HG02678 (cell line): ENCODE measurements at regions not wholly inside any gene's neighbourhood (a gene's known extent, or its start where the extent isn't known, plus 50 kb on each side); places are given as distances from the start of the nearest gene placed in this dataset.
"Not testable (repeated sequence)": the region's sequence is repeated elsewhere in the genome, so short reads cannot be mapped to it uniquely, and the experiment has no call there.

ENCODE experiments used
- ATAC-seq: cut with Tn5 transposase; IDR thresholded peaks from one replicate; pipeline ENCODE4 v1.9.1; 2021; ENCODE audit warnings: mild to moderate bottlenecking, moderate library complexity; ENCODE audit not compliant: unreplicated experiment

DNA sequence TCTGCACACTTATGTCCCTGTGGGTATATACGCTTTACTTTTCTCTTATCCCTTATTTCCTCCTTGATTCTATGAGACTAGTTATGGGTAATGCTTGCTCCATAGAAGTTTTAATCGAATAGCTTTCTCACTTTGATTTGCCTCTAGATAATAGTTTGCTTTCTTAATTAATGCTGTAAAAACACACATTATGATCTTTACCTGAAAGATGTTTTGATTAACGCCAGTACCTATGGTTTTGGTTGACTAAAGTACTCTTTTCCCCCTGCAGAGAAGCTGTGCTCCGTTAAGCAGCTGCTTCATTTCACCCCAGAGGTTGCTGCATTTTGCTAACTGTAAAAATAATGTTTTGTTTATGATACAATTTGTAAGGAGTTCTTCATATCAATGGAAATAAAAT is 362.3 kb downstream of the FLRT2 start:
- ATAC-seq: no peak

DNA sequence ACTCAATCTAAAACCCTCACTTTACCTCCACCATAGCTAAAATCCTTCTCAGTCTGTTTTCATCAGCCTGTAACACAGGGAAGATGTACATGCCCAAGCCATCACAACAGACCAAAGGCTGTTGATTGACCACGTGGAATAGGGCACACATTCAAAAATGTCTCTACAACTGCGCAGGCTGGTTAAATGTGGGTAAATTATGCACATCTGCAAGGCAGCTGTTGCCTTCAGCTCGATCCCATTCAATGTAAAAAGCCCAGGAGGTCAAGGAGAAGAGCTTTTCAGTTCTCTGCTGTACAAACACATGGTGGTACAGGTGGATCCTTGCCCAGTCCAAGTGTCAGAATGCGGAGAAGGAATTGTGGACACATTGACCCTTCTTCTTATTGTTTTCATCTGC is 354.0 kb downstream of the FLRT2 start:
- ATAC-seq: no peak

DNA sequence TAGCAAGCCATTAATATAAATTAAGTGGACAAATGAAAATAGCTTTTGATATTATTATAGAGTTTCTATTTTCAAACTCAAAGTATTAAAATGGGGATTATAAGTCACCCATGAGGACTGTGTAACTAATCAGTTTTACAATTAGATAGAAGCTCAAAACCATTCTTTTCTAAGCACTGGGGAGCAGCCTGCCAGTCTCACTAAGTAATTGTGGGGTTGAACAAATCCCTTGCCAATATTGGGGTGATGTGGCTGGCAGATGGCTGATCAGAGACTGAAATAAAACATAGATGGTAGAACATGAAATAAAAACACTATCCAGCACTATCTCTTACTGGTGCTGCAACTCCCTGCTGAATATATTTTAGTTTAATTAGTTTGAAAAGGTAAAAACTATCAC is 353.2 kb downstream of the FLRT2 start:
- no peak for ATAC-seq

DNA sequence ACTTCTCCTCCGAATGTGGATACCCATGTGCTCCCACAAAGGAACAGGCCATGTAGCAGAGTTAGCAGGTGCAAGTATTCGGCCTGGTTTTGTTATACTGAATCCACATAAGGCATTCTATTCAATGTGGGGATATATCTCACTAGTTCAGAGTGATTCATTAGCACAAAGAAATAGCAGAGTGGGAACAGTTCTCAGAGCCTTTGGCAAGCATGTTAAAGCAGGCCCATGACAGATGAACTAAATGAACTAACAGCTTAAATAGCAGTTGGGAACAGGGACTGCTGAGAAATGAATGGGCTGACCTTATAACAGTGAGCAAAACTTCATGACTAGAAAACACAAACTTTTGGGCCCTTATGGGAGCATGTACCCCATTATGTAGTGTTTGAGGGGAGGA is 352.0 kb downstream of the FLRT2 start:
- ATAC-seq: no peak

DNA sequence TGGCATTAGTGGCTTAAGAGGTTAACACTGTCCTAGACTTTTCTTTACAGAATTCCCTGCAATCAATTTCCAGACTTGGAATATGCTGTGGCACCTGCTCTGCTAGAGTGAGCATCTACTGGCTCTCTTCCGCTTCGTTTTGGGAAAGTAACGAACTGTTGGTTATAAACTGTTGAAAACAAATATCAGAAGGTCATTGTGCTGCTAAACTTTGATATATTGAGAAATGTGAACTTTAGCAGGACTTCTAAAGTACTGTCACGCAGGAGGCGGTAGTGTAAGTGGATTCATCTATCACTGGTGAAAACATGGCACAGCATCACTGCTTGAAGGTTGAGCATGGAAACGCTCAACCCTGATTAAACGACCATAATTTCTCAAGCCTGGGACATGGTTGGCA is 348.9 kb downstream of the FLRT2 start:
- no peak for ATAC-seq

DNA sequence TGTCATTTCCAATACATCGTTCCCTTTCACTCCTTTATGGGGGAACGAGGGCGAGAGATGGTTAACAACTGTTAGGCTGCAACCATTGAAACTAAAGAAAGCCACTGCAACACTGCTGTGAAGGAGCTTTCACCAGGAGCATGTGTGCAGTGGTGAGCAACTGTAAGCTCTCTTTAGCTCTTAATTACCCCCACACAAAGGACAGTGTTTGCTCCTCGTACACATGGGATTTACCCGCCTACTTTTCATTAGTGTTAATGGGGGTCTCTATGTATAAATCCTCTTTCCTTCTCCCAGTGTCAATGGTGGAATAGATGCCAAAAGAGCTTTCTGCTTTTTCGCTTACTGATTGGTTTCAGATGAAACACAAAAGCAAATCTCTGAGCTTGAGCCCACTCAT is 343.1 kb downstream of the FLRT2 start:
- no peak for ATAC-seq

DNA sequence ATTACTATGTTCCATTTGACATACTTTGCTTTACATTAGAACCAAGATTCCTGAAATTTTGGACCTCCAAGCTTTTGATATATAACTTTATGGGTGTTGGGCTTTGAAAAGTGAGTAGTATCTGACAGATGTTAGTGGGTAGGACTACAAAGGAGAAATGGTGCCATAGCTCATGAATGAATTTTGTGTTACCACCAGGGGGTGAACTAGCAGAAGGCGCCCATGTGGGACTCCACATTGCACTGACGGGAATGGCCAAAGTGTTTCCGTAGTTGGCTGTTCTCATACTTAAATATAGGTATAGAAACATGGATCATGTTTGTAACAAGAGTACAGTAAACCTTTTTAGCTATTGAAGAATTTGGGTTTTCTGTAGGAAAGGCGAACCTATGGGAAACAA is 337.5 kb downstream of the FLRT2 start:
- ATAC-seq: no peak

DNA sequence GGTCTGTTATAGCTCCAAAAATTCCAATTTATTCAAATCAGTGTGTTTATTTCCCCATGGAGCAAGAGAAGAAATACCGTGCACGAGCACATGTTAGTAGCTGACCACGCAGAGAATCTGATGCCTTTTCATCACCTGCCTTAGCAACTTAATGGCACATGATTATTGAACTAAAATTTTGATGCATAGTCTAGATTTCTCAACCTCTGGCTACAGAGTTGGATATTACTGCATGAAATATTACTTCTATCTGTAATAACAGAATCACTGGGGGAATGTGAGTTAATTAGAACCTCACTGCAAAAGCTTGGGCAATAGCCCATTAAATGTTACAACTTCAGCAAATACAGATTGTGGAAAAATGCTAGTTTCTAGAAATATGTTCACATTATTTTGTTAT is 335.8 kb downstream of the FLRT2 start:
- no peak for ATAC-seq

DNA sequence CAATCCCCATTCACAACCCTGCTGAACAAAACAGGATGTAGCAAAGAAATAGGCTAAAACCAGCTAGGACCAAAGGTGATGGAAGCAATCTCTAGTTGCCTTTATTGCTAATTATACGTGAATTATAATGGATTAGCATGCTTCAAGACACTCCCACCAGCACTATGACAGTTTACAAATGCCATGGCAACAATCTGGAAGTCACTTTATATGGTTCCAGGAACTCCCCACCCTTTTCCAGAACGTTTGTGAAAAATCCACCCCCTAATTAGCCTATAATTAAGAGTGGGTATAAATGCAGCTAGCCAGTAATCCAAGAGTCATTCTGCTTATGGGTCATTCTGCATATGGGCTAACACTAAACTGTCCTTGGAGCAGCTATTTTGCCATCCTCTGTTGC is 328.7 kb downstream of the FLRT2 start:
- no peak for ATAC-seq

DNA sequence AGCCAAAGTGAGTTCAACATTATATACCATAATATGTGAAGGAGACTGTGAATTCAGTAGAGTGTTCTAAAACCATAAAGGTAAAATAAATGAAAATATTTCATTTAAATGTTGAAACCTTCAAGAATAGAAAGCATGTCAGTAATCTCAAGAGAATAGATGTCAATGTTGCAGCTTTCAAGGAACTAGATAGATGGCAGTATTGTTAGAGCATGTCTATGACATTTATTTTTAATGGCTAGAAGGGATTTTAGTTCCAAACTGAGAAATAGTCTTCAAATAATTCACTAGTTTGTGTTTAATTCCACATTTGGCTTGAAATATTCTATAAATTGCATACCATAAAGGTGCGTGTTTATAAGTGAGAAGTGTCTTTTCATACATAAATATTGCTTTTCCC is 326.5 kb downstream of the FLRT2 start:
- no peak for ATAC-seq

DNA sequence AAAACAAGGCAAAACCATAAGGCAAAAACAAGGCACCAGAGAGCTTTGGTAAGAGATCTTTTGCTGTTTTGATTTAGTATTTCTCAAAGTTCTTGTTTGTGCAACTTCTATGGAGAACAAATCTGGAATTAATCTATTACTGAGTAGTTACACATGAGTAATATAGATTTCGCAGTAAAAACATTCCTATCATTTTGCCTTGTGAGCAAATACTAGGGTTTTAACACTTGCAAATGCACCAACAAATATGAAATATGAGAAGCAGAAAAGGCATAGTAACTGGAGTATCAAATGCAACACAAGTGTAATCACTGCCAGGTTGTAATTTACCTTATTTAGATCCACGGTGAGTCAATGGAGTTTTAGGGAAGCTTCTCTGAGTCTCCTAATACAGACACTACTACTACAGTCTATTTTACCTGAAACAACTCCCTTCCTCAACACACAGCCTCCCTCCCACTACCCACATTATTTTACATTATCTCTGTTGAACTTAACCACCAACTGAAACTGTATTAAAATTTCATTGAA is 324.1 kb downstream of the FLRT2 start:
- no peak for ATAC-seq

DNA sequence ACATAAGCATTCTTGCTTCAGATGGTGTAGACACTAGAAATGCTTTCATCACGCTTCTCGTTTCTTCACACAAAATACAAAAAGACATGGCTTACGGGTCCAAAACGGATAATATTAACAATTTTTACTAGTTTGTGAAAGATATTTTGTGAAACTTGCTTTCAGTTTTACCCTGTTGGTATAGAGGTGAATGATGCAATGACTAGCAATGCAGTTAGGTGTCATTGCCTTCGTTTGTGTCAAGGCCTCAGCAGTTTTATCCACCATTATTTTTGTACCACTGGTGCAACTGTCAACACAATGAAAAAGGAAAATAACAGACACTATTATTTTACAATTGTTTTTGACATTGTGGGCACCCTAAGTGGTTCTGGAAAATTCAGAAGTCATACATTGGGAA is 323.0 kb downstream of the FLRT2 start:
- ATAC-seq: no peak

DNA sequence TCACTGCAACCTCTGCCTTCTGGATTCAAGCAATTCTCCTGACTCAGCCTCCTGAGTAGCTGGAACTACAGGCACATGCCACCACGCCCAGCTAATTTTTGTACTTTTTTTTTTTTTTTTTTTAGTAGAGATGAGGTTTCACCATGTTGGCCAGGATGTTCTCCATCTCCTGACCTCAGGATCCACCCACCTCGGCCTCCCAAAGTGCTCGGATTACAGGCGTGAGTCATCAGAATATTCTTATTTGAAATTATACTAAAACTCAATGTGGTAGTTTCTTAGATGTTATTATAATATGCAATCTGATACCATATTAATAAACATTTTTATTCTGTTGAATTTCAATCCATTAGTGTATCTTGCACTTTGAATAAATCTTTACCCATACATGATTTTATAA is 322.2 kb downstream of the FLRT2 start:
- not testable (repeated sequence) for ATAC-seq

DNA sequence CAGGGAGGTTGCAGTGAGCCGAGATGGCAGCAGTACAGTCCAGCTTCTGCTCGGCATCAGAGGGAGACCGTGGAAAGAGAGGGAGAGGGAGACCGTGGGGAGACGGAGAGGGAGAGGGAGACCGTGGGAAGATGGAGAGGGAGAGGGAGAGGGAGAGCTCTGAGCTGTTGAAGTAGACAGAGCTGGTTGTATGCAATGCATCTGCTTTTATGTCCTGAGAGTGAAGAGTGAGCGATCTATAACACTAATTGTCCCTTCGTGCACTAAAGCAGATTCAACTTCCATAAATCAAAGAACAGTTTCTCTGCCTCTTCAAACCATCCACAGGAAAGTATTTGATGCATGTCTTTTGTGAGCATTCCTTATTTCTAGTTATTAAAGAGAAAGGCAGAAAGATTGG is 300.6 kb downstream of the FLRT2 start:
- ATAC-seq: not testable (repeated sequence)

DNA sequence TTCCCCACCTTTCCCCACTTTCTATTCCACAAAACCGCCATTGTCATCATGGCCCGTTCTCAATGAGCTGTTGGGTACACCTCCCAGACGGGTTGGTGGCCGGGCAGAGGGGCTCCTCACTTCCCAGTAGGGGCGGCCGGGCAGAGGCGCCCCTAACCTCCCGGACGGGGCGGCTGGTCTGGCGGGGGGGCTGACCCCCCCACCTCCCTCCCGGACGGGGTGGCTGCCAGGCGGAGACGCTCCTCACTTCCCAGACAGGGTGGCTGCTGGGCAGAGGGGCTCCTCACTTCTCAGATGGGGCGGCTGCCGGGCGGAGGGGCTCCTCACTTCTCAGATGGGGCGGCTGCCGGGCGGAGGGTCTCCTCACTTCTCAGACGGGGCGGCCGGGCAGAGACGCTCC is 299.7 kb downstream of the FLRT2 start:
- ATAC-seq: not testable (repeated sequence)

DNA sequence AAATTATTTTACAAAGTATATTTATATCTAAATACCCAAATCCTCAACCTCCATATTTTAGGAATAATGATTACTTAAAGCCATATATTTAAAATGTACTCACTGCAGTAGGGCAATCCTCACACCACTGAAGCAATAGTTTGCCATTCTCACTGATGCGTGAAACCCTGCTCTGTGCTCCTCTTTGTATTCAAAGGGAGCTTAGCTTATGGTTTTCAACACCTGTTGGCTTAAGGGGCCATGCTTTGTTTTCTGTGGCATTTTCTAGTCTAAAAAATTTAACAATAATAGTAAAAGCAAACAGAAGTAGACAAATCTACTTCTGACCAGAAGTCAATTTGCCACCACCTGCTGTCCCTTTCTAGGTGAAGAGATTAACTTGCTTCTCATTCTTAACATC is 294.6 kb downstream of the FLRT2 start:
- no peak for ATAC-seq

DNA sequence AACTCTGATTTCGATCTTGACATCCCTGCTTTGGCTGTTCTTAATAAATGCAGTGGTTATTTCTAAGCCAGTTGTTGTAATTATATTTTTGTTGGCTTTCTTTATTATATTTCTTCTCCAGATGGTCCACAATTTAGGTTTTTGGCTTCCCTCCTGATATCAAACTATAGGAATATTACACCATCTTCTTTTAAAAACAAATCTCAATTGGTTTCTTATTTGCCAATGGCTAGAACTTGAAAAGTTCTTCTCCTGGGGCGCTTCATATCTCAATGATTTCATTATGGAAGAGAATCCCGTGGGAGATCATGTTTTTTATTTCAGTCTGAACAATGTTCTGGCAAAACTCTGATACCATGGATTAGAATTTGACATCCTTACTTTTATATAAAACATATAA is 292.3 kb downstream of the FLRT2 start:
- ATAC-seq: no peak

DNA sequence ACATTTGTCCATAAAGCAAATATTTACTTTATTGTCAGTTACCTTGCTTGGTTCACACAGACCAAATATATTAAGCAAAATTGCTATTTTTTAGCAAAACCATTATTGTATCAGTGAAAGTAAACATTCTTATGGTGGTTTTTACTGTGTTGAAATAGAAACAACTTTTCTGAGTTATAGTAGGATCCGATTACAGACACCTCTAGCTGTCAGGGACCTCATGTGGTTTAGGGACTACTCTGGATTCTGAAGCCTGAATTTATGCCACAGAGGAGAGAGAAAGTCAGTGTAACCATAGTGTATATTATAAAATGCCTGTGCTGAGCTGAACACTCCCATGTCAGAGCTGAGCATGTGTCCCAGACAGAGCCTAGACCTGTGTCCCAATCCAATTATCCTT is 287.5 kb downstream of the FLRT2 start:
- ATAC-seq: no peak

DNA sequence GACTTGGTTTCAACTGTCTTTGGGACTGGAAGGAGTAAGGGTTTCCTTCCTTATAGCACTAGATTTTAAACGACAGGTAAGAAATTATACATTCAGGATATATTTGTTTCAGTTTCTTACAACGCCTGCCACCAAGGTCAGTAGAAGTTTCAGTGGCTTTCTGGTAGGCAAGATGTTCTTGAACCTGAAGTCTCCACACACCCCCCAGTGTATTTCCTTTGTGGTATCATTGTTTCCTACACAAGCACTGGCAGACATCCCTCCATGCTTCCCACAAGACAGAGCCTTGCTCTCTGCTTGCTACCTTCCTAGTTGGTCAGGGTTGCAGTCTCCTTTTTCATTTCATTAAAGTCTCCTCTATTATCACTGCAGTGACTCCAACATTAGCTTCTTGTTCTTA is 283.1 kb downstream of the FLRT2 start:
- no peak for ATAC-seq

DNA sequence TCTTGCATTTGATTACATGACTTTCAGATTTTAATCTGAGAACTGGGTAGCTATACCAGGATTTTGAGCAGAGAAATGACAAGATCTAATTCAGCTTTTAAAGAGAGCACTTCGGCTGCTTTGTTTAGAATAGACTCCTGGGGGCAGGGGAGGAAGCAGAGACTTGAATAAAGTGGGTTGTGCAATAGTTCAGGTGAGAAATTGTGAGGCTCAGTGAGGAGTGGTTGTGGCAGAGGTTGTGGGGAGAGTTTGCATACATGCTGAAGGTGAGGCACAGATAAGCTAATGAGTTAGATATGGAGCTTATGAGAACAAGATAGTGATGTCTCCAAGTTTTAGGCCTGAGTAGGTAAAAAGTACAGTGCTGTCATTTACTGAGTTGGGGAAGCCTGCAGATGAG is 281.4 kb downstream of the FLRT2 start:
- no peak for ATAC-seq

DNA sequence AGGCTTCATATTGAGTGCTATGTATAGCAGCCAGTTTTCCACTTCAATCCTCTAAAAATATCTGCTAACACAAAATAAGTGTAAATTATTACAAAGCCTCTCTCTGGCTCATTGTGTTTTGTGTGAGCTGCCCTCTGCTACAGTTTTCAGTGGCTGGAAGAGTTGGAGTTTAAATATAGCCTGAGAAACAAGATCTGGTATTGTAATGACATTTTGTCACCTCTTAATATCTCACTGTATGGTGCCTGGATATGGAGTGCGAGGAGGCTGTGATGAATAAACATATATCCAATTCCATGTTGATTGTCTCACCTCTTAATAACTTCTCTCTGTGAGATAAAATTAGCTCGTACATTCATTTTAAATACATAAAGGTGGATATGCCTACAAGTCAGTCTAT is 269.7 kb downstream of the FLRT2 start:
- no peak for ATAC-seq

DNA sequence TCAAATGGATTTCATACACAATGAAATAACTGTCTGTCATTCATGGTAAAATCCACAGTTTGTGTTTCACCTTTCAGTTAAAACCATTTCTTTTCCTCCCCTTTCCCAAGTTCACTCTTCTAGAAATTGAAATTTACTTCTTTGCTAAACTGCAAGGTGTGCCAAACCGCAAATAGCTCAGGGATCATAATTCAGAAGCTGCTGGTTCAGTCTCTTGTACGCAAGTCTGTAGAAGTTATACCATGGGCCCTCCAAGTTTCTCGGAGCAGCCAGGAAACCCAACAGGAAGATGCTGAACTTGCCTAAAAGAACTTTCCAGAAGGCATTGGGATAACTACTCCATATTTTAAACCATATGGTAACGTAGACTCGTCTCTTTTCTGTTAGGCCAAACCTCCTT is 268.9 kb downstream of the FLRT2 start:
- no peak for ATAC-seq

DNA sequence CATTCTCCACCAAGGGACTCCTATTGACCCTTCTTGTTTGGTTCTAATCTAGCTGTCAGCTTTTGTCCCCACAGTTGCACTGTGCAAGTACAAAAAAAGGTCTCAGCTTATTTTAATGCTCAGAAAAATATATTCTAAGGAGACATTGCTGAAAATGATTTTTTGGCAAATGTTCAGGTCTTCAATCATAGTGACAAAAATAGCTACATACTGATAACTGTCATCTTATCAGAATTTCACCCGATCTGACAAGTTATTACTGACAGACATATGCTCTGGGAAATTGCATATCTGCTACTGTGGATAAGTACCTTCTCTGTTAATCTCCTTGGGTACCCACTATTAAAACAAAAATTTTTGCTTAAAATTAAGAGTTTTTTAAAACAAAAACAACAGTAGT is 263.6 kb downstream of the FLRT2 start:
- no peak for ATAC-seq

DNA sequence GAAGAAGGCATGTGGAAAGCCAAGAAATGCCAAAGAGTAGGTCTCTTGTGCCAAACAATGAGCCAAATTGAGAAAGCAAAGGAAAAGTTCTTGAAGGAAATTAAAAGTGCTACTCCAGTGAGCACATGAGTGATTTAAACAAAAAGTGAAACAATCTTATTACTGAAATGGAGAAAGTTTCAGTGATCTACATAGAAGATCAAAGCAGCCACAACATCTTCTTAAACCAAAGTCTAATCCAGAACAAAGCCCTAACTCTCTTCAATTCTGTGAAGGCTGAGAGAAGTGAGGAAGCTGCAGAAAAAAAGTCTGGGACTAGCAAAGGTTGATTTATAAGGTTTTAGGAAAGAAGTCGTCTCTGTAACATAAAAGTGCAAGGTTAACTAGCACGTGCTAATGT is 259.6 kb downstream of the FLRT2 start:
- ATAC-seq: no peak
